Mesendoderm (in vitro differentiated cells): ENCODE measurements at regions not wholly inside any gene's neighbourhood (a gene's known extent, or its start where the extent isn't known, plus 50 kb on each side); places are given as distances from the start of the nearest gene placed in this dataset.

Source experiments
- DNase-seq: peaks from one replicate; pipeline ENCODE4 v3.0.0; 2013
- H2AK5ac ChIP-seq: 2 replicates; pipeline ENCODE4 v1.6.1; 2013; ENCODE audit warnings: low read length, inconsistent platforms
- H2BK120ac ChIP-seq: 2 replicates; pipeline ENCODE4 v1.6.1; 2013; ENCODE audit warnings: low read depth, mild to moderate bottlenecking, low read length, moderate library complexity, mixed read lengths
- H2BK15ac ChIP-seq: replicated peaks from 2 replicates; pipeline ENCODE4 v1.6.1; 2013; ENCODE audit warnings: low read depth, mild to moderate bottlenecking, moderate library complexity
- H2BK5ac ChIP-seq: 2 replicates; pipeline ENCODE4 v1.6.1; 2013; ENCODE audit warnings: low read length, inconsistent platforms
- H3K18ac ChIP-seq: 2 replicates; pipeline ENCODE4 v1.6.1; 2013; ENCODE audit warnings: mild to moderate bottlenecking, low read length, mixed read lengths
- H3K23ac ChIP-seq: one replicate; pipeline ENCODE4 v1.6.1; 2013; ENCODE audit warnings: low read length
- H3K27ac ChIP-seq: 2 replicates; pipeline ENCODE4 v1.5.1; 2013; ENCODE audit warnings: low read depth, mild to moderate bottlenecking, inconsistent platforms, low read length, moderate library complexity
- H3K27me3 ChIP-seq: 2 replicates; pipeline ENCODE4 v1.6.1; 2013; ENCODE audit warnings: low read length, control low read depth, mild to moderate bottlenecking, inconsistent platforms; ENCODE audit not compliant: insufficient read depth, poor library complexity
- H3K36me3 ChIP-seq: 2 replicates; pipeline ENCODE4 v1.6.1; 2013; ENCODE audit warnings: low read length, inconsistent platforms; ENCODE audit not compliant: control insufficient read depth, insufficient read depth
- H3K4ac ChIP-seq: one replicate; pipeline ENCODE4 v1.6.1; 2013; ENCODE audit warnings: low read depth, mild to moderate bottlenecking, low read length, moderate library complexity
- H3K4me1 ChIP-seq: 2 replicates; pipeline ENCODE4 v1.6.1; 2013; ENCODE audit warnings: low read depth, low read length, inconsistent platforms; ENCODE audit not compliant: control insufficient read depth
- H3K4me2 ChIP-seq: 2 replicates; pipeline ENCODE4 v1.6.1; 2013; ENCODE audit warnings: low read length
- H3K4me3 ChIP-seq: 2 replicates; pipeline ENCODE4 v1.5.1; 2013; ENCODE audit warnings: mild to moderate bottlenecking, low read length
- H3K56ac ChIP-seq: one replicate; pipeline ENCODE4 v1.6.1; 2013; ENCODE audit warnings: low read length
- H3K79me1 ChIP-seq: 2 replicates; pipeline ENCODE4 v1.6.1; 2013; ENCODE audit warnings: low read length, inconsistent platforms
- H3K79me2 ChIP-seq: 2 replicates; pipeline ENCODE4 v1.6.1; 2013; ENCODE audit warnings: mild to moderate bottlenecking, low read length; ENCODE audit not compliant: control insufficient read depth, insufficient read depth
- H3K9ac ChIP-seq: 2 replicates; pipeline ENCODE4 v1.6.1; 2013; ENCODE audit warnings: low read length, inconsistent platforms
- H4K5ac ChIP-seq: one replicate; pipeline ENCODE4 v1.6.1; 2013; ENCODE audit warnings: low read length
- H4K8ac ChIP-seq: one replicate; pipeline ENCODE4 v1.6.1; 2013; ENCODE audit warnings: low read depth, mild to moderate bottlenecking, control low read depth, low read length, moderate library complexity
- WGBS: extraction: QIAGEN DNeasy Blood & Tissue Kit; methylation state at CpG from one replicate; pipeline ENCODE4 v1.1.7; 2013; ENCODE audit warnings: low lambda C conversion rate, missing lambda C conversion rate; ENCODE audit not compliant: insufficient coverage; ENCODE audit errors: extremely low coverage; 5-methylcytosine and 5-hydroxymethylcytosine counted together

- Histone ChIP-seq H3K18ac (no peak overlapping the region), H3K27me3 (no peaks in the 10 kb centered on the region), H3K27ac (no peak overlapping the region), H3K4me3 (no peak overlapping the region), H3K4me2 (no peak overlapping the region), H2BK5ac (no peak overlapping the region), H2BK15ac (no peak overlapping the region), H3K56ac (no peak overlapping the region), H3K9ac (no peak overlapping the region), H3K23ac (no peak overlapping the region), H2BK120ac (no peak overlapping the region), H4K5ac (no peak overlapping the region), H3K79me2 (no peaks in the 10 kb centered on the region), H4K8ac (no peak overlapping the region), H3K4me1 (peaks cover 9% of the 10 kb centered on the region), H3K79me1 (no peaks in the 10 kb centered on the region), H3K36me3 (no peaks in the 10 kb centered on the region), H3K4ac (no peak overlapping the region), H2AK5ac (no peak overlapping the region)
- WGBS: no CpG with 5 or more reads among the region's 8 CpGs
- no peak for DNase-seq
Observed at GRCh38 chr1:30404341-30404740, 319.0 kb downstream of the MATN1 start.

GRCh38 chr1:30403726-30404125 is 319.7 kb downstream of the MATN1 start:
- DNase-seq: no peak
- no CpG with 5 or more reads among the region's 2 CpGs for WGBS
- Histone ChIP-seq H4K8ac (no peak overlapping the region), H2AK5ac (no peak overlapping the region), H2BK15ac (no peak overlapping the region), H3K79me2 (no peaks in the 10 kb centered on the region), H3K9ac (no peak overlapping the region), H3K4me2 (no peak overlapping the region), H3K4me1 (peaks cover 9% of the 10 kb centered on the region), H3K36me3 (no peaks in the 10 kb centered on the region), H3K4ac (no peak overlapping the region), H3K23ac (no peak overlapping the region), H3K79me1 (no peaks in the 10 kb centered on the region), H3K27me3 (no peaks in the 10 kb centered on the region), H2BK5ac (no peak overlapping the region), H2BK120ac (no peak overlapping the region), H4K5ac (no peak overlapping the region), H3K56ac (no peak overlapping the region), H3K18ac (no peak overlapping the region), H3K4me3 (no peak overlapping the region), H3K27ac (no peak overlapping the region)

GRCh38 chr1:30403061-30403645 is 320.2 kb downstream of the MATN1 start:
- H3K18ac ChIP-seq: no peak overlapping the region
- no peak for DNase-seq
- no peaks in the 10 kb centered on the region for H3K36me3 ChIP-seq
- no peak overlapping the region for H2AK5ac ChIP-seq
- H3K23ac ChIP-seq: no peak overlapping the region
- no peak overlapping the region for H3K4ac ChIP-seq
- no CpG with 5 or more reads among the region's 10 CpGs for WGBS
- no peak overlapping the region for H4K5ac ChIP-seq
- H3K4me1 ChIP-seq: peaks cover 8% of the 10 kb centered on the region
- H3K4me2 ChIP-seq: no peak overlapping the region
- H2BK15ac ChIP-seq: no peak overlapping the region
- no peak overlapping the region for H3K4me3 ChIP-seq
- no peak overlapping the region for H3K27ac ChIP-seq
- H3K9ac ChIP-seq: no peak overlapping the region
- H2BK120ac ChIP-seq: no peak overlapping the region
- no peak overlapping the region for H2BK5ac ChIP-seq
- H3K56ac ChIP-seq: no peak overlapping the region
- H3K79me1 ChIP-seq: no peaks in the 10 kb centered on the region
- H3K79me2 ChIP-seq: no peaks in the 10 kb centered on the region
- no peak overlapping the region for H4K8ac ChIP-seq
- no peaks in the 10 kb centered on the region for H3K27me3 ChIP-seq

- no peaks in the 10 kb centered on the region for H3K36me3 ChIP-seq
- no peak overlapping the region for H3K18ac ChIP-seq
- H3K27me3 ChIP-seq: no peaks in the 10 kb centered on the region
- no peak overlapping the region for H2BK5ac ChIP-seq
- H2BK15ac ChIP-seq: no peak overlapping the region
- no peaks in the 10 kb centered on the region for H3K79me1 ChIP-seq
- no peak overlapping the region for H2BK120ac ChIP-seq
- no peak overlapping the region for H4K5ac ChIP-seq
- H3K79me2 ChIP-seq: no peaks in the 10 kb centered on the region
- H3K4me1 ChIP-seq: peaks cover under 1% of the 10 kb centered on the region
- no peak overlapping the region for H3K4me2 ChIP-seq
- no peak overlapping the region for H3K23ac ChIP-seq
- H3K27ac ChIP-seq: no peak overlapping the region
- WGBS: no CpG with 5 or more reads among the region's 2 CpGs
- H3K4ac ChIP-seq: no peak overlapping the region
- no peak overlapping the region for H3K56ac ChIP-seq
- no peak for DNase-seq
- no peak overlapping the region for H3K9ac ChIP-seq
- H2AK5ac ChIP-seq: no peak overlapping the region
- H4K8ac ChIP-seq: no peak overlapping the region
- no peak overlapping the region for H3K4me3 ChIP-seq
Observed at GRCh38 chr1:30402031-30402430, 321.4 kb downstream of the MATN1 start.

GRCh38 chr1:30400507-30400906 is 322.9 kb downstream of the MATN1 start:
- no peak overlapping the region for H3K18ac ChIP-seq
- no peaks in the 10 kb centered on the region for H3K79me2 ChIP-seq
- no peak overlapping the region for H4K5ac ChIP-seq
- no peak overlapping the region for H4K8ac ChIP-seq
- DNase-seq: no peak
- no peak overlapping the region for H3K23ac ChIP-seq
- no peak overlapping the region for H3K9ac ChIP-seq
- no peak overlapping the region for H2AK5ac ChIP-seq
- no peak overlapping the region for H3K4me3 ChIP-seq
- no peaks in the 10 kb centered on the region for H3K36me3 ChIP-seq
- H2BK120ac ChIP-seq: no peak overlapping the region
- no peak overlapping the region for H3K56ac ChIP-seq
- H3K79me1 ChIP-seq: no peaks in the 10 kb centered on the region
- no peaks in the 10 kb centered on the region for H3K4me1 ChIP-seq
- H2BK5ac ChIP-seq: no peak overlapping the region
- WGBS: no CpG with 5 or more reads among the region's 4 CpGs
- H3K4ac ChIP-seq: no peak overlapping the region
- no peak overlapping the region for H3K27ac ChIP-seq
- no peak overlapping the region for H2BK15ac ChIP-seq
- no peaks in the 10 kb centered on the region for H3K27me3 ChIP-seq
- no peak overlapping the region for H3K4me2 ChIP-seq

- Histone ChIP-seq H3K23ac (no peak overlapping the region), H2BK5ac (no peak overlapping the region), H3K4me3 (no peak overlapping the region), H4K5ac (no peak overlapping the region), H3K79me1 (no peaks in the 10 kb centered on the region), H2AK5ac (no peak overlapping the region), H3K56ac (no peak overlapping the region), H3K4me2 (no peak overlapping the region), H3K9ac (no peak overlapping the region), H3K27ac (no peak overlapping the region), H3K79me2 (no peaks in the 10 kb centered on the region), H4K8ac (no peak overlapping the region), H3K4me1 (no peaks in the 10 kb centered on the region), H3K4ac (no peak overlapping the region), H2BK120ac (no peak overlapping the region), H2BK15ac (no peak overlapping the region), H3K27me3 (no peaks in the 10 kb centered on the region), H3K18ac (no peak overlapping the region), H3K36me3 (no peaks in the 10 kb centered on the region)
- WGBS: no CpG with 5 or more reads among the region's 7 CpGs
- no peak for DNase-seq
Observed at GRCh38 chr1:30399026-30399425, 324.4 kb downstream of the MATN1 start.
